GM12875 (cell line): ENCODE measurements at regions not wholly inside any gene's neighbourhood (a gene's known extent, or its start where the extent isn't known, plus 50 kb on each side); places are given as distances from the start of the nearest gene placed in this dataset.

Experiments
- H3K4me3 ChIP-seq: one replicate; pipeline ENCODE4 v1.5.1; 2011; ENCODE audit warnings: low read depth, low read length, control low read depth
- TF ChIP-seq, protein P1 (sequence below): IDR thresholded peaks from 2 replicates; pipeline ENCODE4 v1.5.1; 2011; ENCODE audit warnings: low read depth, mild to moderate bottlenecking, control low read depth, inconsistent platforms, low read length, moderate library complexity, borderline replicate concordance; ENCODE audit not compliant: insufficient read depth

DNA sequence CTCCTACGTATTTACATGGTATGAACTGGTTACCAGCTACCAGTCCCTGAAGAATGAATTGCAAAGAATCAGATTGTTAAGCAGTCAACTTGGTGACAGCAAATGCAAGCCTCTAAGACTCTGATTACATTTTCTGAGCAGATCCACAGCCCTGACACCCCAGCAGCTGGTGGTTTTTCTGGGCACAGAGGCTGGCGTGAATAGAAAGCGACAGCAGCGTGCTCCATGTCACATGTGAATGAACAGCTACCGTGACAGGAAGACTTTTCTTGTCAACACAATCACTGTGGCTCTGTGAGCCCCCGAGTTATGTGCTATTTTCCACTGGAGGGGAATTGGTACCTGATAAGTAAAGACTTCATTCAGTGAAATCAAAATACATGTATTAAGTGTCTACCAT lies 93.2 kb upstream of the CBLN2 start:
- TF ChIP-seq, protein P1, sequence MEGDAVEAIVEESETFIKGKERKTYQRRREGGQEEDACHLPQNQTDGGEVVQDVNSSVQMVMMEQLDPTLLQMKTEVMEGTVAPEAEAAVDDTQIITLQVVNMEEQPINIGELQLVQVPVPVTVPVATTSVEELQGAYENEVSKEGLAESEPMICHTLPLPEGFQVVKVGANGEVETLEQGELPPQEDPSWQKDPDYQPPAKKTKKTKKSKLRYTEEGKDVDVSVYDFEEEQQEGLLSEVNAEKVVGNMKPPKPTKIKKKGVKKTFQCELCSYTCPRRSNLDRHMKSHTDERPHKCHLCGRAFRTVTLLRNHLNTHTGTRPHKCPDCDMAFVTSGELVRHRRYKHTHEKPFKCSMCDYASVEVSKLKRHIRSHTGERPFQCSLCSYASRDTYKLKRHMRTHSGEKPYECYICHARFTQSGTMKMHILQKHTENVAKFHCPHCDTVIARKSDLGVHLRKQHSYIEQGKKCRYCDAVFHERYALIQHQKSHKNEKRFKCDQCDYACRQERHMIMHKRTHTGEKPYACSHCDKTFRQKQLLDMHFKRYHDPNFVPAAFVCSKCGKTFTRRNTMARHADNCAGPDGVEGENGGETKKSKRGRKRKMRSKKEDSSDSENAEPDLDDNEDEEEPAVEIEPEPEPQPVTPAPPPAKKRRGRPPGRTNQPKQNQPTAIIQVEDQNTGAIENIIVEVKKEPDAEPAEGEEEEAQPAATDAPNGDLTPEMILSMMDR: no peak
- no peak overlapping the region for H3K4me3 ChIP-seq

DNA sequence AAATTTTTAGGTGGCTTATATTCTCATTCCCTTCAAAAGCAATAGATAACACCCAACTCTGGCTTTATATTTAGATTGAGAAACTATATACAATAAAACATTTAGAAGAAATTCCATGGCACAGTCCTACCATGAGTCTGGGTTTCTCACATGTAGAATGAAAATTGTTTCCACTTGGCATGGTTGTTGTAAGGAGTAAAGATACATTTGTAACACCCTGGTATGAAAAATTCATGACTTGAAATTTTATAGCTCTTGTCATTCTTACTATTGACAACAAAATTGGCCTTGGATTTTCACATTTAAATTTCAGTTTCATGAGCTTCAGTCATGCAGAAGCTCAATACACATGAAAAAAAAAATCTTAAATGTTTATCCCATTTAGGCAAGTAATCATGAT lies 92.5 kb upstream of the CBLN2 start:
- H3K4me3 ChIP-seq: no peak overlapping the region
- TF ChIP-seq, protein P1: no peak

DNA sequence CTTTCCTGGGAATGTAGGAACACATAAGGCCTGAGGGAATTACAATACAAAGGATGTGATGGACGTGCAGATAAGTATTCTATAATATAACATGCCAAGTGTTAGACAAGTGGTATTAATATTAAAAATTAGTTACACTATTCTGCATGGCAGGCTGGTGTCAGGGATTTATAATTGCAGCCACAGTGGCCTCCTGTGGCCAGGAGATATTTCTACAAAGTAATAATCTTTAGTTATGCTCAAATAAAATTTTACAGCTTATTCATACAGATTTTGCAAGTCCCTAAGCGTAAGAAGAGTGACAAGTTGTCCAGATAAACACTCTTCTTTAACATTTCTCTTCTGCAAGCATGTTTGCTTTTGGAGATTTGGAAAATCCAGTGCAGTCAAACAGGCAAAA lies 90.4 kb upstream of the CBLN2 start:
- H3K4me3 ChIP-seq: no peak overlapping the region
- TF ChIP-seq, protein P1: no peak

DNA sequence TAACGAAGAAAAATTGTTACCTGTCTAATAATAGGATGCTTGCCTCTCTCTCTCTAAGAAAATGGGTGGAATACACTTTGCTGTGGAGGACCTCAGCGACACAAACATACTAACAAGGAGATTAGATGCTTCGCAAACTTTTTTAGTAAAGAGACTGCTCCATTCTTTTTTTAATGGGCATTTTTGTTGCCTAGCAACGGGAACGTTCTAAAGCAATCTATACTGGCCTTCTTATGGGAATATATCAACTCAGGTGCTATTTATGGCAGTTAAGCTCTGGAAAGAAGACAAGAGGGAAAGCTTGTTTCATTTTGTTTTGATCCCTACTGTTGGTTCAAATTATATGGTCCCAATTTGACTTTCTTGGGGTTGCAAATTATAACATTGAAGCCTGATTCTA lies 86.8 kb upstream of the CBLN2 start:
- no peak overlapping the region for H3K4me3 ChIP-seq
- TF ChIP-seq, protein P1: no peak

DNA sequence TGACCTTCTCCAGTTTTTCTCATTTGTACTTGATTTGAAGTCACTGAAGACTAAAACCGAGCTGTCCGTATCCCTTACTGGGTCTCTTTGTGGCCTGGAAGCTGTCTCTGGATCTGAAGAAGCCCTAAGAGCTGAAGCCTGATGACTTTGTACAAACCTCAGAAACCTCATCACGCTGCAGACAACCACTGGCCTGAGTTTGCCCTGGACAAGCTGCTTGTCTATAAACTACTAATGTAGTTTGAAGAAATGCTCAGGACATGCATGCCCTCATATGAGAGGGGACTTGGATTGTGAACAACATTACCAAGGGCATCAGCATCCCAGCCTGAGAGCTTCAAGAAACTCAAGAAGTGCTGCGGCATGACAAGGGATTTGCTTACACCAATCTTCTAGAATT lies 79.3 kb upstream of the CBLN2 start:
- no peak overlapping the region for H3K4me3 ChIP-seq
- TF ChIP-seq, protein P1: no peak

DNA sequence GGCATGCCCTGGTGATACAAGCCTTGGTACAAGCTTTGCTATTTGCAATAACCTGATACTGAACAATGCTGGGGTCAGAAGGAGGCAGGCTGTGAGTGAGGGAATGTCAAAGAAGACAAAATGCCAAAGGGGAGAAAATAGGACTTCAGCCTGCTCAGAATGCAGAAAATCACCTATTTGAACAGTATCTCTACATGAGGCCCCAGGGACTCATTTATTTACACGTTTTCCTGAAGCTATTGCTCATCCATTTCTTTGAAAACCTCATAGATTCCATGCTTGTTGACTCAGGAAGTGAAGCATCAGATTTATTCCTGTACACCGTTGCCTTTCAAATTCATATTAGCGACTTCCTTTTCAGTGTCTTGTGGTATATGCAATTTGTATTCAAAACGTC lies 69.4 kb upstream of the CBLN2 start:
- H3K4me3 ChIP-seq: no peak overlapping the region
- TF ChIP-seq, protein P1: no peak

DNA sequence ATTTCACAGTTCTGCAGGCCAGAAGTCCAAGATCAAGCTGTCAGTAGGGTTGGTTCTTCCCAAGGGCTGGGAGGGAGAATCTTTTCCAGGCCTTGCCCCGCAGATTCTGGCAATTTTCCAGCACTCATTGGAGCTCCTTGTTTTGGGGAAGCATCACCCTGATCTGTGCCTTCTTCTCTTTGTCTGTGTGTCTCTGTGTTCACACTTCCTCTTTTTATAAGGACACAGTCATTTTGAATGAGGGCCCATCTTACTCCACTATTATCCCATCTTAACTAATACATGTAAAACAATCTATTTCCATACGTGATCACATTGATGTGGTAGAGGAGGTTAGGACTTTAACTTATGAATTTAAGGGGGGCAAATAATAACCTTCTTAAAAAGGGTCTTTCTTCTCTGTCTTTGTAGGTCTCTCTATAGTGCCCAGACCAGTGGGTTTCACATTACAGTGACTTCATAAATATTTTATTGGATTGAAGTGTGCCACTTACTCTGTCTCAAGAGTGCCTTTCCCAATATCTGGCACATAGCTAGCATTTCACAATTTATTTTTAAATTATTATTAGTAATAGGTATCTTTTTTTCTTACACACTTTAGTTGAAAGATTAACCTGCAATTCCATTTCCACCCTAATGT lies 68.9 kb upstream of the CBLN2 start:
- TF ChIP-seq, protein P1: no peak
- no peak overlapping the region for H3K4me3 ChIP-seq
